H1 (cell line): ENCODE measurements at regions not wholly inside any gene's neighbourhood (a gene's known extent, or its start where the extent isn't known, plus 50 kb on each side); places are given as distances from the start of the nearest gene placed in this dataset.

Source experiments
- FOSL1 ChIP-seq: IDR thresholded peaks from 2 replicates; pipeline ENCODE4 v1.6.1; 2011; ENCODE audit warnings: mild to moderate bottlenecking, low read depth, low read length, moderate library complexity; ENCODE audit not compliant: insufficient read depth
- TBP ChIP-seq: IDR thresholded peaks from 2 replicates; pipeline ENCODE4 v1.6.1; 2011; ENCODE audit warnings: low read depth, low read length, improper control_type of control experiment

DNA sequence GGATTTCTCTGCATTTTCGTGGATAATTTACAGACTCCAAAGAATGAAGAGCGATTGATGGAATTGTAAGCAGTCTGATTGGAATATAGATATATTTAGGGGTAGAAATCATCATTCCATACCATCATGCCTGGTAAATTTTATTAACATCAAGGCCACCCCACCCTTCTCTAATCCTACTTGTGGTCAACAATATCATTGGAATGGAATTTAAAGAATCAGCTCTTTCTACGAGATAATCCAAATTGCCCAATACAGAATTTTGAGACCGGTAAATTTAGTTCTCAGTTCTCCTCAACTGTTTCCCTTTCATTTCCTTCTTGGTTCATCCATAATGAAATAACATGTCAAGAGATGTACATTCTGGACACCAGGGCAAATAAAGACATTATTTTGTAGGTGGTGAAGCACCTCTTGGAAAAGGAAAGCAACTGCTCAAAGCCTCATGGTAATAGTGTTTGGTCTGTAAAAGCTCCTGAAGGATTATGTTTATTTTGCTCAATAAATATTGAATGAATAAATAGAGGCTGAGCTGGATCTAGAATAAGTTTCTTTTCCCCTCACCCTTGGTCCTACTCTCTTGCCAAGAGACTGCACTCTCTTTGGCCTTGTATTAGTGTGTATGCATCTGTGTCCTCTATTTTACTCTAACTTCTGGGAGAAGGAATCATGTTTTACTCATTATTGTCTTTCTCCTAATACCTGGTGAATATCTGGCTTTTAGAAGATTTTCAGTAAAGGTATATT is 133.7 kb upstream of the BCL6 start (continued):
- TF ChIP-seq FOSL1 (no peak), TBP (no peak)
